ENCODE measurements at regions not wholly inside any gene's neighbourhood (a gene's known extent, or its start where the extent isn't known, plus 50 kb on each side); places are given as distances from the start of the nearest gene placed in this dataset.

- no peak for TF ChIP-seq CTCF (conservative IDR thresholded peaks at IDR 0.05; ENCODE audit: low read depth, low read length)
- no peak for TF ChIP-seq EZH2 (IDR thresholded peaks at IDR 0.05; ENCODE audit: borderline replicate concordance, low read depth, low read length, poor library complexity, severe bottlenecking)
Measured at GRCh38 chr2:226093364-226093763, 693.9 kb downstream of the NYAP2 start.

All from A673 (cell line).